OCI-LY7 (cell line): ENCODE measurements at regions not wholly inside any gene's neighbourhood (a gene's known extent, or its start where the extent isn't known, plus 50 kb on each side); places are given as distances from the start of the nearest gene placed in this dataset.
"Not testable (repeated sequence)": the region's sequence is repeated elsewhere in the genome, so short reads cannot be mapped to it uniquely, and the experiment has no call there.

ENCODE experiments used
- BruUV-seq: library from RNA; stranded (reverse); fragments of 400-500 nt; replicated peaks from 2 replicates; lab custom pipeline; 2021; lab: Mats Ljungman, UMichigan
- CTCF ChIA-PET: fragments of 300-600 bp; sonication (Branson Sonifier 250); formaldehyde crosslinking; loops from one replicate; lab custom pipeline; 2022; ENCODE audit warnings: antibody characterized with exemption; ENCODE audit not compliant: unreplicated experiment; lab: Charles Lee
- POLR2A ChIA-PET: fragments of 300-600 bp; sonication (Branson Sonifier 250); formaldehyde crosslinking; loops from one replicate; lab custom pipeline; 2022; ENCODE audit warnings: antibody characterized with exemption; lab: Charles Lee
- DNase-seq: peaks from one replicate; pipeline ENCODE4 v3.0.0-alpha.2; 2015; ENCODE audit warnings: low spot score
- H2AFZ ChIP-seq: fragments of 200-600 bp; sonication (generic), shearing (Covaris generic); 2 replicates; pipeline ENCODE4 v1.6.1; 2014; ENCODE audit warnings: mild to moderate bottlenecking, antibody characterized with exemption, low read length, moderate library complexity
- H3K27ac ChIP-seq: fragments of 200-600 bp; sonication (generic); 2 replicates; pipeline ENCODE4 v1.5.1; 2014; ENCODE audit warnings: mixed run types, low read depth, mild to moderate bottlenecking, moderate library complexity, low read length, inconsistent platforms; ENCODE audit not compliant: poor library complexity, severe bottlenecking
- H3K36me3 ChIP-seq: fragments of 200-600 bp; sonication (generic); 2 replicates; pipeline ENCODE4 v1.6.1; 2014; ENCODE audit warnings: mild to moderate bottlenecking, antibody characterized with exemption, low read length, moderate library complexity, mixed read lengths; ENCODE audit not compliant: insufficient read depth
- H3K4me1 ChIP-seq: fragments of 200-600 bp; sonication (generic); 2 replicates; pipeline ENCODE4 v1.5.1; 2014; ENCODE audit warnings: mild to moderate bottlenecking, low read length; ENCODE audit not compliant: insufficient read depth, poor library complexity, severe bottlenecking
- H3K4me2 ChIP-seq: fragments of 200-600 bp; sonication (generic); 2 replicates; pipeline ENCODE4 v1.6.1; 2014; ENCODE audit warnings: mild to moderate bottlenecking, low read length
- H3K4me3 ChIP-seq: fragments of 200-600 bp; sonication (generic); 2 replicates; pipeline ENCODE4 v1.5.1; 2014; ENCODE audit warnings: mild to moderate bottlenecking, low read depth, low read length; ENCODE audit not compliant: poor library complexity, severe bottlenecking
- H3K79me2 ChIP-seq: fragments of 200-600 bp; sonication (generic); 2 replicates; pipeline ENCODE4 v1.6.1; 2016; ENCODE audit warnings: low read depth, mild to moderate bottlenecking, low read length, moderate library complexity, mixed read lengths; ENCODE audit not compliant: insufficient read depth
- H3K9me2 ChIP-seq: fragments of 200-600 bp; sonication (generic); 2 replicates; pipeline ENCODE4 v1.6.1; 2016; ENCODE audit warnings: mild to moderate bottlenecking, low read length, mixed read lengths; ENCODE audit not compliant: insufficient read depth
- H3K9me3 ChIP-seq: fragments of 200-600 bp; sonication (generic); 2 replicates; pipeline ENCODE4 v1.6.1; 2014; ENCODE audit warnings: mild to moderate bottlenecking, mixed run types, low read length, mixed read lengths
- H4K20me1 ChIP-seq: fragments of 200-600 bp; sonication (generic); 2 replicates; pipeline ENCODE4 v1.6.1; 2014; ENCODE audit warnings: mild to moderate bottlenecking, antibody characterized with exemption, low read length, moderate library complexity, mixed read lengths; ENCODE audit not compliant: insufficient read depth
- EZH2phosphoT487 ChIP-seq: fragments of 200-600 bp; sonication (generic); IDR thresholded peaks from 2 replicates; pipeline ENCODE4 v1.6.1; 2018; ENCODE audit warnings: low read depth, borderline replicate concordance, mild to moderate bottlenecking, mixed run types, antibody characterized with exemption, low read length, moderate library complexity, mixed read lengths
- intact Hi-C: fragments of 100-400 bp; cut with micrococcal nuclease; formaldehyde crosslinking; loops from one replicate; pipeline ENCODE4 v1.10.0; 2022; ENCODE audit not compliant: unreplicated experiment
- TF ChIP-seq, protein P1 (sequence below): fragments of 200-600 bp; sonication (generic); conservative IDR thresholded peaks from 2 replicates; pipeline ENCODE4 v1.5.1; 2014; ENCODE audit warnings: mild to moderate bottlenecking, antibody characterized with exemption, low read length, moderate library complexity, mixed read lengths

DNA sequence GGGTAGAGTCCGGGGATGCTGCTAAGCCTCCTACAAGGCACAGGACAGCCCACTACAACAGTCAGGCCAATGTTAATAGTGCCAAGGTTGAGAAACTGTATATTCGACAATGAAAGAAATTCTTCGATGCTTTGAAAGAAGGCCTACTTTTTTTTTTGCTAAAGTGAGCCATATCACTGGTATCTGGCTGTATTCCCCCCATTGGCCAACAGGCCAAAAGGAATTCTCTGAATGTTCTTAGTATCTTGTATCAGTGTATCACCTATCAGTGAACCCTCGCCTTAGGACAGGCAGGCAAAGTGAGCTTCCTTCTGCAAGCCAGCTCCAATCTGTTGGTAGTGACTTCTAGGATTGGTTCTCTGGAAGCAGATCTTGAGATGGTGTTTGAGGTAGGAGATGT, 74.2 kb downstream of the SNTN start:
- POLR2A ChIA-PET = no interaction called here

DNA sequence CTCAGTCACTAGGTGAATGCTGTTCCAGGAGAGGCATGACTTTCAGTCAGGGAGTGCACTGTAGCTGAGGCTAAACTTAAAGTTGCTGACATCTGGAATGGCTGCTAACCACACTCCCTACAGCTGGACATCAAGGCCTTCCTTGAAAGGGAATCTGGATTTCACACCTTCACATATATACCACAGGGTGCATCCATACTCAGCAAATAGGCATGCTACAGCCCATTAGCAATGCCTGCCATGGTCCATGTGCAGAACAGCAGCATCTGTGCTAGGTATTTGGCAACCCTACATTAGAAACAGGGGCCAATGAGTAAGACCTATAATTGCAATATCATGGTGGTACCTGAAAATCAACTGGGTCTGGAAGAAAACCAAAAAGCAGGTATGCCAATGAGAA, 74.8 kb downstream of the SNTN start:
- Histone ChIP-seq H4K20me1 (no peaks in the 10 kb centered on the region), H3K79me2 (no peaks in the 10 kb centered on the region), H3K4me3 (no peak overlapping the region), H3K27ac (no peak overlapping the region), H3K9me3 (no peaks in the 10 kb centered on the region), H3K36me3 (no peaks in the 10 kb centered on the region), H3K4me1 (no peaks in the 10 kb centered on the region), H3K4me2 (no peak overlapping the region), H3K9me2 (no peaks in the 10 kb centered on the region), H2AFZ (no peak overlapping the region)
- intact Hi-C loops = no loop called here
- DNase-seq = no peak
- ChIA-PET CTCF (no interaction called here), POLR2A (no interaction called here)
- no TSS peak for BruUV-seq
- no peak for TF ChIP-seq EZH2phosphoT487
- TF ChIP-seq, protein P1, sequence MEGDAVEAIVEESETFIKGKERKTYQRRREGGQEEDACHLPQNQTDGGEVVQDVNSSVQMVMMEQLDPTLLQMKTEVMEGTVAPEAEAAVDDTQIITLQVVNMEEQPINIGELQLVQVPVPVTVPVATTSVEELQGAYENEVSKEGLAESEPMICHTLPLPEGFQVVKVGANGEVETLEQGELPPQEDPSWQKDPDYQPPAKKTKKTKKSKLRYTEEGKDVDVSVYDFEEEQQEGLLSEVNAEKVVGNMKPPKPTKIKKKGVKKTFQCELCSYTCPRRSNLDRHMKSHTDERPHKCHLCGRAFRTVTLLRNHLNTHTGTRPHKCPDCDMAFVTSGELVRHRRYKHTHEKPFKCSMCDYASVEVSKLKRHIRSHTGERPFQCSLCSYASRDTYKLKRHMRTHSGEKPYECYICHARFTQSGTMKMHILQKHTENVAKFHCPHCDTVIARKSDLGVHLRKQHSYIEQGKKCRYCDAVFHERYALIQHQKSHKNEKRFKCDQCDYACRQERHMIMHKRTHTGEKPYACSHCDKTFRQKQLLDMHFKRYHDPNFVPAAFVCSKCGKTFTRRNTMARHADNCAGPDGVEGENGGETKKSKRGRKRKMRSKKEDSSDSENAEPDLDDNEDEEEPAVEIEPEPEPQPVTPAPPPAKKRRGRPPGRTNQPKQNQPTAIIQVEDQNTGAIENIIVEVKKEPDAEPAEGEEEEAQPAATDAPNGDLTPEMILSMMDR = no peak

More for the DNA sequence above, 74.2 kb downstream of the SNTN start:
- H3K9me2 ChIP-seq = no peaks in the 10 kb centered on the region
- H3K4me1 ChIP-seq = no peaks in the 10 kb centered on the region
- CTCF ChIA-PET = no interaction called here
- TF ChIP-seq EZH2phosphoT487 = no peak
- TF ChIP-seq, protein P1 = no peak
- no peaks in the 10 kb centered on the region for H3K79me2 ChIP-seq
- H2AFZ ChIP-seq = no peak overlapping the region
- H3K4me2 ChIP-seq = no peak overlapping the region
- no TSS peak for BruUV-seq
- no peak overlapping the region for H3K27ac ChIP-seq
- no peaks in the 10 kb centered on the region for H4K20me1 ChIP-seq
- H3K36me3 ChIP-seq = no peaks in the 10 kb centered on the region
- no peaks in the 10 kb centered on the region for H3K9me3 ChIP-seq
- intact Hi-C loops = no loop called here
- H3K4me3 ChIP-seq = no peak overlapping the region
- DNase-seq = no peak

DNA sequence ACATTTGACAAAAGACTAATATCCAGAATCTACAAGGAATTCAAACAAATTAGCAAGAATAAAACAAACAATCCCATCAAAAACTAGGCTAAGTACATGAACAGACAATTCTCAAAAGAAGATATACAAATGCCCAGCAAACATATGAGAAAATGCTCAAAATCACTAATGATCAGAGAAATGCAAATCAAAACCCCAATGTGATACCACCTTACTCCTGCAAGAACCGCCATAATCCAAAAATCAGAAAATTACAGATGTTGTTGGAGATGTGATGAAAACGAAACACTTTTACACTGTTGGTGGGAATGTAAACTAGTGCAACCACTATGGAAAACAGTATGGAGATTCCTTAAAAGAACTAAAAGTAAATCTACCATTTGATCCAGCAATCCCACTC, 79.4 kb downstream of the SNTN start:
- ChIA-PET CTCF (no interaction called here), POLR2A (no interaction called here)
- no peak for DNase-seq
- TF ChIP-seq, protein P1 = no peak
- no peak for TF ChIP-seq EZH2phosphoT487
- H3K27ac ChIP-seq = no peak overlapping the region
- H3K36me3 ChIP-seq = no peaks in the 10 kb centered on the region
- BruUV-seq = no TSS peak
- H3K79me2 ChIP-seq = no peaks in the 10 kb centered on the region
- intact Hi-C loops = no loop called here
- H3K4me3 ChIP-seq = no peak overlapping the region
- H3K9me3 ChIP-seq = no peaks in the 10 kb centered on the region
- H3K4me1 ChIP-seq = no peaks in the 10 kb centered on the region
- no peaks in the 10 kb centered on the region for H3K9me2 ChIP-seq
- no peak overlapping the region for H2AFZ ChIP-seq
- H3K4me2 ChIP-seq = no peak overlapping the region
- H4K20me1 ChIP-seq = no peaks in the 10 kb centered on the region

DNA sequence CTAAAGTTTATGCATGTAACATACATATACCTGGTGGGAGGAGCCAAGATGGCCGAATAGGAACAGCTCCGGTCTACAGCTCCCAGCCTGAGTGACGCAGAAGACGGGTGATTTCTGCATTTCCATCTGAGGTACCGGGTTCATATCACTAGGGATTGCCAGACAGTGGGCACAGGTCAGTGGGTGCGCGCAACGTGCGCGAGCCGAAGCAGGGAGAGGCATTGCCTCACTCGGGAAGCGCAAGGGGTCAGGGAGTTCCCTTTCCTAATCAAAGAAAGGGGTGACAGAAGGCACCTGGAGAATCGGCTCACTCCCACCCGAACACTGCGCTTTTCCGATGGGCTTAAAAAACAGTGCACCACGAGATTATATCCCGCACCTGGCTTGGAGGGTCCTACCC, 80.8 kb downstream of the SNTN start:
- H3K9me2 ChIP-seq, POLR2A ChIA-PET, DNase-seq, H3K4me2 ChIP-seq, H3K4me1 ChIP-seq, H3K79me2 ChIP-seq, H3K9me3 ChIP-seq, BruUV-seq, CTCF ChIA-PET, intact Hi-C loops, H3K36me3 ChIP-seq, H3K4me3 ChIP-seq, H2AFZ ChIP-seq, H3K27ac ChIP-seq, H4K20me1 ChIP-seq: not testable (repeated sequence)

DNA sequence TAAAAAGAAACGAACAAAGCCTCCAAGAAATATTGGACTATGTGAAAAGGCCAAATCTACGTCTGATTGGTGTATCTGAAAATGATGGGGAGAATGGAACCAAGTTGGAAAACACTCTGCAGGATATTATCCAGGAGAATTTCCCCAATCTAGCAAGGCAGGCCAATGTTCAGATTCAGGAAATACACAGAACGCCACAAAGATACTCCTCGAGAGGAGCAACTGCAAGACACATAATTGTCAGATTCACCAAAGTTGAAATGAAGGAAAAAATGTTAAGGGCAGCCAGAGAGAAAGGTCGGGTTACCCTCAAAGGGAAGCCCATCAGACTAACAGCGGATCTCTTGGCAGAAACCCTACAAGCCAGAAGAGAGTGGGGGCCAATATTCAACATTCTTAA, 82.2 kb downstream of the SNTN start:
- POLR2A ChIA-PET, H4K20me1 ChIP-seq, H3K9me2 ChIP-seq, BruUV-seq, H2AFZ ChIP-seq, H3K9me3 ChIP-seq, H3K27ac ChIP-seq, CTCF ChIA-PET, H3K4me2 ChIP-seq, H3K79me2 ChIP-seq, DNase-seq, H3K36me3 ChIP-seq, H3K4me1 ChIP-seq, H3K4me3 ChIP-seq, intact Hi-C loops: not testable (repeated sequence)
